Mucosa of gallbladder (tissue), 1 donor: ENCODE measurements at regions not wholly inside any gene's neighbourhood (a gene's known extent, or its start where the extent isn't known, plus 50 kb on each side); places are given as distances from the start of the nearest gene placed in this dataset.

Experiments
- DNase-seq: peaks from one replicate; pipeline ENCODE4 v3.0.0-alpha.2; 2020; ENCODE audit warnings: low spot score
- donor health status: DM: no; HTN: no; CAD: no.

DNA sequence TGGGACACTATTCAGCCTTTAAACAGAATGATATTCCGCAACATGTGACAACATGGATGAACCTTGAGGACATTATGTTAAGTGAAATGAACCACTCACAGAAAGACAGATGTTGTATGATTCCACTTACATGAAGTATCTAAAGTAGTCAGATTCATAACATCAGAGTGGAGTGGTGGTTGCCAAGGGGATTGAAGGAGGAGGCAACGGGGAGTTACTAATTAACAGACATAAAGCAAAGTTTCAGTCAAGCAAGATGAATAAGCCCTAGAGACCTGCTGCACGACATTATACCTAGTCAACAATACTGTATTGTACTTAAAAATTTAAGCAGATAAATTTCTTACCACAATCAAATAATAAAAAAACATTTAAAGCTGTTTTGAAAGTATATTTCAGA, 105.0 kb upstream of the NR0B1 start:
- DNase-seq, result no peak

DNA sequence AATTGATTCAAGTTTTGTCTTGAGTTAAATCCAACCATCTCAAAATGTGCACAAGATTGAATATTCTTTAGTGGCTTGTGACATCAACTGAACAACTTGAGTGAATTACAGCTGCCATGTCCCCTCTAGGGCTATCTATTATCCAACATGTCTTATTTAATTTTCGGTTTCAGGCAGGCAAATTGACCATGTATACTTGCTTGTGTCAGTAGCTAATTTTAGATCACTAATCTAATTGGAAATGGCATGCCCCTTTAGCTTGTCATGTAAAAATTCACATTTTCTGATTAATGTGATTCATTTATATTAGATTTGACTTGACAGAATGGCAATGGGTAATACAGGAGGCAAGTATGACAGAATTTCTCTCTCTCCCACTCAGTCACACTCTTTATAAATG, 93.2 kb upstream of the NR0B1 start:
- DNase-seq, result no peak

DNA sequence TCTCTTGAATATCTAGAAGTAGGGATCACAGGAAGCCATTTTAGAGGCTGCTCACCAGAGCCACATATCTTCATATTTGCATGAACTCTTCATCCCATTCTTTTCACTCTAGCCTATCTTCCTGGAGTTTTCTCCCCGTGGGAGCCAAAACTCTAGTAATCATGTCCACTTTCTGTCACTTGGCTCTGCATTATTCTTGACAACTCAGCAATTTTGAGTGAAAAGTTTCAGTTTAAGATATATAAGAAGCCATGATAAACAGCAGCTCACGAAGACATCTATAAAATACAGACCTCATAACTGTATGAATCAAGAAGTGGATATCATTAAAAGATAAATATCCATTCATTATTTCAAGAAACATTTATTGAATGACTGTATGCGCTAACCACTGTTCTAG, 79.1 kb upstream of the NR0B1 start:
- DNase-seq, result no peak

GRCh38 chrX:30373951-30374350, 64.8 kb upstream of the NR0B1 start:
- no peak for DNase-seq

- no peak for DNase-seq
These were observed 64.3 kb upstream of the NR0B1 start for GRCh38 chrX:30373479-30373878.

- peak; percentile 14 for DNase-seq
These were observed 55.0 kb upstream of the NR0B1 start for GRCh38 chrX:30364229-30364628.
